Mucosa of descending colon (tissue), 3 donors: ENCODE measurements at regions not wholly inside any gene's neighbourhood (a gene's known extent, or its start where the extent isn't known, plus 50 kb on each side); places are given as distances from the start of the nearest gene placed in this dataset.

Source experiments
- ATAC-seq: fragments of 200-7000 bp; cut with Tn5 transposase; one replicate; pipeline ENCODE4 v1.9.1; 2020; ENCODE audit warnings: mild to moderate bottlenecking, moderate library complexity
- DNase-seq, 3 donors: peaks; one replicate each; pipeline ENCODE4 v3.0.0-alpha.2; 2020
- H3K36me3 ChIP-seq: fragments of 200-600 bp; one replicate; pipeline ENCODE4 v1.8.0; 2021; ENCODE audit warnings: low read depth, mild to moderate bottlenecking
- H3K4me1 ChIP-seq: fragments of 200-600 bp; one replicate; pipeline ENCODE4 v1.8.0; 2021; ENCODE audit warnings: low read depth, mild to moderate bottlenecking
- H3K4me3 ChIP-seq: fragments of 200-600 bp; one replicate; pipeline ENCODE4 v1.8.0; 2021; ENCODE audit warnings: mild to moderate bottlenecking
- H3K9me3 ChIP-seq: fragments of 200-600 bp; one replicate; pipeline ENCODE4 v1.8.0; 2021; ENCODE audit warnings: mild to moderate bottlenecking
- intact Hi-C, 2 donors: fragments of 100-400 bp; cut with DNase I in 1 of 2; cut with micrococcal nuclease in 1 of 2; formaldehyde crosslinking; loops; one replicate each; pipeline versions ENCODE4 v1.11.0 to v1.11.1; 2022; cut with DNase I, micrococcal nuclease
- TF ChIP-seq, protein P1 (sequence below): fragments of 200-600 bp; IDR thresholded peaks from one replicate; pipeline ENCODE4 v1.8.0; 2022; ENCODE audit warnings: antibody characterized with exemption, mild to moderate bottlenecking
- donor health status: DM: no; HTN: no; CAD: no; lungs with moderate emphysema.
- donor health status: DM: no; HTN: no; CAD: no.
- donor health status: DM: no; HTN: yes; CAD: no.

DNA sequence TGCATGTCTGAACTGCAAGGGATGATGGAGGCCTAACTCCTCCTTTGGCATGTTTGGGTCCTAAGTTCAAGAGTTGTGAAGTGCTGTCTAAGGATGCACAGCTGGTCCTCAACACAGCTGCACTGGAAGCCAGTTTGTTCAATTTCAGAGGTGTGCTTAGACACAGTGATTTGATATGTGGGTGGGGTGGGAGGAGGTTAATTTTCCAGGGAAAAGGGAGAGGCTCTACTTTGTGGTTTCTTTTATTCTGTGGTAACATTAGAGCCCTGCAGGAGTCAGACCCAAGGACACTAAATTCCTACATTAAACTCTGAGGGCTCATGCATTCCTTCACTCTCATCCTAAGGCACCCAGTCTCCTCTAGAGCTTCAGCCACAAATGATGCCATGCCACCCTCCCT is 188.4 kb upstream of the MAST4 start:
- ATAC-seq, result no peak
- Histone ChIP-seq H3K4me1 (no peaks in the 10 kb centered on the region), H3K9me3 (no peaks in the 10 kb centered on the region), H3K4me3 (no peak overlapping the region), H3K36me3 (no peaks in the 10 kb centered on the region)
- TF ChIP-seq, protein P1, sequence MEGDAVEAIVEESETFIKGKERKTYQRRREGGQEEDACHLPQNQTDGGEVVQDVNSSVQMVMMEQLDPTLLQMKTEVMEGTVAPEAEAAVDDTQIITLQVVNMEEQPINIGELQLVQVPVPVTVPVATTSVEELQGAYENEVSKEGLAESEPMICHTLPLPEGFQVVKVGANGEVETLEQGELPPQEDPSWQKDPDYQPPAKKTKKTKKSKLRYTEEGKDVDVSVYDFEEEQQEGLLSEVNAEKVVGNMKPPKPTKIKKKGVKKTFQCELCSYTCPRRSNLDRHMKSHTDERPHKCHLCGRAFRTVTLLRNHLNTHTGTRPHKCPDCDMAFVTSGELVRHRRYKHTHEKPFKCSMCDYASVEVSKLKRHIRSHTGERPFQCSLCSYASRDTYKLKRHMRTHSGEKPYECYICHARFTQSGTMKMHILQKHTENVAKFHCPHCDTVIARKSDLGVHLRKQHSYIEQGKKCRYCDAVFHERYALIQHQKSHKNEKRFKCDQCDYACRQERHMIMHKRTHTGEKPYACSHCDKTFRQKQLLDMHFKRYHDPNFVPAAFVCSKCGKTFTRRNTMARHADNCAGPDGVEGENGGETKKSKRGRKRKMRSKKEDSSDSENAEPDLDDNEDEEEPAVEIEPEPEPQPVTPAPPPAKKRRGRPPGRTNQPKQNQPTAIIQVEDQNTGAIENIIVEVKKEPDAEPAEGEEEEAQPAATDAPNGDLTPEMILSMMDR, result no peak
- no peak for DNase-seq
- intact Hi-C loops, result no loop called here

DNA sequence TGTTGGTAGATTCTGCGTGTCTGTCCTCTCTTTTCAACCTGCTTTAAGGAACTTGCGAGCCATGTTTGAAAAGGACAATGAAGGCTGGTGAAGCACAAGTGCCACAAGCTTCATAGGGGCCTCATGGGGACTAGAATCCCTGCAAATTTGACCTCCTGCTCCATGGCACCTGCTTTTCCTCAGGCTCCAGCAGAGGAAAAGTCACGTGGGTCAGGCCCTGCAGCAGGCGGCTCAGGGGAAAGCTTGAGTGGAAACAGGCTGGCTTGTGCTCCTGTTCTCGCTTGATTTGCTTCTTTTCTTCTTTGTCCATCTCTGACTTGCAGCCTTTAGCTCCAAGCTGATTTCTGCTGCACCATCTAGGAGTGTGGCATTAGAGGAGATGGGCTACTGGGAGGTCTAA is 187.6 kb upstream of the MAST4 start:
- Histone ChIP-seq H3K9me3 (no peaks in the 10 kb centered on the region), H3K4me3 (no peak overlapping the region), H3K4me1 (no peaks in the 10 kb centered on the region), H3K36me3 (no peaks in the 10 kb centered on the region)
- TF ChIP-seq, protein P1, result no peak
- no peak for ATAC-seq
- intact Hi-C loops, result no loop called here
- no peak for DNase-seq

DNA sequence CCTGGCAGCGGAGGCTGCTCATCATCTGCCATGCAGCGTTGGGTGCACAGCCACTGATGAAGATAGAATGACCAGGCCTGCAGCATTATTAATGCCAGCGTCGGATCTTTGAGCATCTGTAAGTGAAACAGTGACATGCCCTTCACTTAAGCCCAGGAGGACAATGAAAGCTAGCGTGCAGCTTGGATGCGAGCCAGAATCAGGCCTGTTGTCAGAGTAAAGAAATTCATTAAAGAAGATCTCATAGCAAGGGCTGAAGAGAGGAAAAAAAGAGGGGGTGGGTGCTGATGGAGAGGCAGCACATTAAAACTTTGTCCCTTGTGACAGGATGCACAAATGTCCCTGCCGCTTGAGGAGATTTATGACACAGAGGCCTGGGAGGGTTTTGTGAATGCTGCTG is 186.1 kb upstream of the MAST4 start:
- H3K4me3 ChIP-seq, result no peak overlapping the region
- H3K36me3 ChIP-seq, result no peaks in the 10 kb centered on the region
- ATAC-seq, result no peak
- TF ChIP-seq, protein P1, result no peak
- no peaks in the 10 kb centered on the region for H3K4me1 ChIP-seq
- DNase-seq, result no peak
- intact Hi-C loops, result no loop called here
- no peaks in the 10 kb centered on the region for H3K9me3 ChIP-seq

DNA sequence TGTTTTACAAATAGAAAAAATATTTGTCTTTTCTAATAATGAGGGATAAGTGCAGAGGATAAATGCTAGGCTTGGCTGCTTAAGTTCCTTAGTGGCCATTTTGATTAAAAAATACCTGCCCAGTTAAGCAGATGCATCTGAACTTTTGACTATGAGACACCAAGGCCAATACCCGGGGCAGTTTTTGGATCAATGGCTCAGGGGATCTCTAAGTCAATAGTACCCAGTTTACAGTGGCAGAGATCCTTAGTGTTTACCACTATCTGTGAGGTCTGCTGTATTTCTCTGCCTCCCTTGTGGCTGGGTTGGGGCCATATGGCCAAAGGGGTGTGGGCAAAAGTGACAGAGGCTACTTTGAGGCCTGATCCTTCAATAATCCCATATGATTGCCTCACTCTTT is 184.5 kb upstream of the MAST4 start:
- H3K4me1 ChIP-seq, result no peaks in the 10 kb centered on the region
- DNase-seq (no peak), ATAC-seq (no peak)
- H3K36me3 ChIP-seq, result no peaks in the 10 kb centered on the region
- intact Hi-C loops, result no loop called here
- H3K4me3 ChIP-seq, result no peak overlapping the region
- no peaks in the 10 kb centered on the region for H3K9me3 ChIP-seq
- TF ChIP-seq, protein P1, result no peak

DNA sequence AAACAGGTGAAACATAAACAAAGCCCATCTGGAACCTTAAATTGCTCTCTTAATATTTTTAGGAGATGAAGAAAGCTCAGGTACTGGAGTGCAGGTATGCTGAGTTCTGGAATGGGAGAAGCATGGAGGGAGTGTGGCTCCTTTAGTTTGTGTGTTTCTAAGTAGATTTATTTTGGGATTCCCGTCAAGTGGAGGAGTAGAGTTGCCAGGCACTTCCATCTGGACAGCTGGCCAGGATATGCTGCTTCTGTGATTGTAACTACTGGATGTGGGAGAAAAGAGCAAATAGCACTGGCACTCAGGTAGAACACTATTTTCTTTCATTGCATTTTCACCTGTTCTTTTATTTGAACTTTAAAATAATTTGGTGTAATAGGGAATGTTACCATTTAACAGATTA is 182.3 kb upstream of the MAST4 start:
- no peak overlapping the region for H3K4me3 ChIP-seq
- H3K4me1 ChIP-seq, result no peaks in the 10 kb centered on the region
- intact Hi-C loops, result no loop called here
- H3K9me3 ChIP-seq, result no peaks in the 10 kb centered on the region
- TF ChIP-seq, protein P1, result no peak
- ATAC-seq, result no peak
- no peak for DNase-seq
- H3K36me3 ChIP-seq, result no peaks in the 10 kb centered on the region

DNA sequence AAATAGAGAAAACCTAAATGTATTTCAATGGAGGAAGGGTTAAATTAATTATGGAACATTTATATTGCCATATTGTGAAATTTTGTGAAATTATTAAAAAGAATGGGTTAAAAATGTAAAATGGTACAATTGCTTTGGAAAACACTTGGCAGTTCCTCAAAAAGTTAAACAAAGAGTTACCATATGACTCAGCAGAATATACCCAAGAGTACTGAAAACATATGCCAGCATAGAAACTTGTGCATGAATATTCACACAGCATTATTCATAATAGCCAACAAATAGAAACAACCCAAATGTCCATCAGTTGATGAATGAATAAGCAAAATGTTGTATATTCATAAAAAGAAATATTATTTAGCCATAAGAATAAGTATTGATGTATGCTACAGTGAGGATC is 181.0 kb upstream of the MAST4 start:
- ATAC-seq, result no peak
- no peaks in the 10 kb centered on the region for H3K36me3 ChIP-seq
- H3K4me1 ChIP-seq, result no peaks in the 10 kb centered on the region
- intact Hi-C loops, result no loop called here
- no peak for DNase-seq
- no peaks in the 10 kb centered on the region for H3K9me3 ChIP-seq
- TF ChIP-seq, protein P1, result no peak
- H3K4me3 ChIP-seq, result no peak overlapping the region
